SW 1271 (cell line): ENCODE measurements at regions not wholly inside any gene's neighbourhood (a gene's known extent, or its start where the extent isn't known, plus 50 kb on each side); places are given as distances from the start of the nearest gene placed in this dataset.
"Not testable (repeated sequence)": the region's sequence is repeated elsewhere in the genome, so short reads cannot be mapped to it uniquely, and the experiment has no call there.

Experiments
- DNase-seq, 2 experiments: peaks; one replicate each; lab custom pipeline; 2025; lab: John Stamatoyannopoulos, UW

DNA sequence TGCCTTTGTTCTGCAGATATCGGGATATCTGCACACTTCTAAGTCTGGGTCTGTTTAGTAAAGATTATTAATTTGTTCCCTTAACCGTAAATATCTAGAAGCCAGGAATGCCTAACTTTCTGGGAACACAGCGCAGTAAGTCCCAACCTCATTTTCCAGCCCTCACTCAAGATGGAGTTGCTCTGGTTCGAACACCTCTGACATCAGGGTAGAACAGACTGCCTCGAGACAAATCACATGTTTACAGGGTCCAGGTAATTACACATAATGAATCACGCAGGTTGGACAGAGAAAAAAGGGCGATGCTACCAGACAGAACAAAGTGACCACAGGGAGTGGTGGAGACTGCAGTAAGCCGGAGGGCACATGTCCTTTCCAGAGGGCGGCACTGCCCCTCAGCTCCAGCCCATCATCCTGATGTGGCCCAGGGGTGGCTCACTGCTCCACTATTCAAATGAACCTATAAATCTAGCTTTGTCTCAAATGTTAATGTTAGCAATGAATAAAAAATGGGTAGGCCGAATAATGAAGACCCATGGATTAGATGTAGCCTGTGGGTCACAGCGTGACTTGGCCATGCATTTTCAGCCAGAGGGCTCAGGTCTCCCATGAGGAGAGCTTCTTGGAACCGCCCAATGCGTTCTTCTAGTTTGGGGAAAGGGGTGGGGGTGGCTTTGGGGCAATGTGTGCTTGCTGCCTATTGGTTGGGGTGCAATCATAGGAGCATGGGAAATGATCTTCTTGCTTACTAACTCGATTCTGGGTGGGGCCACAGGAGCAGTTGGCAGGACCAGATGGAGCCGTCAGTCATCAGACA lies 159.0 kb upstream of the SFSWAP start:
- DNase-seq: no peak

DNA sequence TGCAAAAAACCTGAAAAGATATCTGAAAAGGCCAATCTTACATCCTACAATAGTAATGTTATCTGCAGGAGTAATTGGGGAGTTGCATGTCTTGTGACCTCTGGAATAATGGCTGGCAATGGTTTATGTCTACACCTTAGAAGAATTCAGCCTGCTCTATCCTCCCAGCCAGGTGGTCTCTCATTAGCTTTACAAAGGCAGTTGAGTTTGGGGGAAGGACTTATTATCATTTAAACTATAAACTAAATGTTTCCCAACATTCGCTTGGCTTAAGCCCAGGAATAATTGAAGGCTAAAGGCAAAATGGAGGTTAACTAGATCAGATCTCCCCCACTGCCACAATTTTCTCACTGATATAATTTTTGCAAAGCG lies 158.4 kb upstream of the SFSWAP start:
- DNase-seq: no peak

GRCh38 chr12:131553096-131553777 lies 157.7 kb upstream of the SFSWAP start:
- no peak for DNase-seq

DNA sequence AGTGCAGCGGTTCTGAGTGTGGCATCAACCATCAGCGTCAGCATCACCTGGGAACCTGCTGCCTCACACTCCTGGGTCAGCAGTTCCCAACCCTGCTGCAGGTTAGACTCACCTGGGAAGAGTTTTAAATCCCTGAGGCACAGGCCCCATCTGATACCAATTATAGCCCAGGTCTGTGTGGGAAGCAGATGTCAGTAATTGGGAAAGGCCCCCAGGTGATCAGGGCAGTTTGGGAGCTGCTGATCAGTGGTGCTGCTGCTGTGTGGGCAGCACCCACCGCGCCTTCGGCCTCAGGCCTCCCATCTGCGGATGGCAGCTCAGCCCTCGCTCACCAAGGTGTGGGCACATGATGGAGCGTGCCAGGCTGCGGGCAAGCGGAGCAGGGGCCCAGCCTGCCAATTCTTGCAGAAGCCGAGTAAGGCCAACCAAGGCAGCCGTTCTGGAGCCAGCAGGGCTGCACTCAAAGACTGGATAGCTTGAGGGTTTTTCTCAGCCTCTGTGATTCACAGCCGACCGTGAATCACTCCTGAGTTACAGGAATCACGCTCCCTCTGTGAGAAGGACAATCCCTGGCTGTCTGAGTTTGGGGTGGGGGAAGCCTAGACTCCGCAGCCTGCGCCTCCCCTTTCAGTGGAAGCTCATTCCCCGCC lies 155.6 kb upstream of the SFSWAP start:
- DNase-seq: no peak

- no peak for DNase-seq
Measured at GRCh38 chr12:131555866-131556265, 155.0 kb upstream of the SFSWAP start.

- DNase-seq: no peak
Measured at GRCh38 chr12:131557078-131557709, 153.7 kb upstream of the SFSWAP start.

GRCh38 chr12:131559517-131560516 lies 151.1 kb upstream of the SFSWAP start:
- DNase-seq: no peak

- DNase-seq: no peak
Measured at GRCh38 chr12:131561051-131561450, 149.8 kb upstream of the SFSWAP start.

GRCh38 chr12:131561891-131562684 lies 148.8 kb upstream of the SFSWAP start:
- DNase-seq: no peak

DNA sequence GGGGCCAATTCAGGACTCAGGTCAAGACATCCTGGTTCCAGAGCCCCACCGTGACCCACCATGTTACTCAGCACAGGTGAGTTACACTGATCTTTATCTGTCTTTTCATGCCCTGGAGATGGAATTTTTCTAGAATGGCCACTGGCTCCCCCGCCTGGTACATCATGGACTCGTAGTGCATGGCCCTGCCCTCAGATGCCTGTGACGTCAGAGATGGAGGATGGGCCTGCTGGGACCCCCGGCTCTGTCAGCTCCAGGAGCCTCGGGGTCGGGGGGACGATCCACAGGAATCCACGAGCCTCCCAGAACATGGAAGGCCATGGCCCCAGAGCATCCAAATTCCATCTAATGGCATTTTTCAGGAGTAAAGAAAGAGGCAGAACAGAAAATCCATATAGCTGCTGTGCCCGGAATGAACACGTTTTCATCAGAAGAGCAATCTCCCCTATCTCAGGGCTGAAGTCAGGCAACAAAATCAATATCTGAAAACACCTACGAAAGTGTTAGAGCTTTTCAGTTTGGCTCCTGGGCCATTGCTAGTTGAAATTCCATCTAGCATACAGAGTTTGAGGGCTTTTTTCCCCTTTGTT lies 146.7 kb upstream of the SFSWAP start:
- DNase-seq: not testable (repeated sequence)

- no peak for DNase-seq
Measured at GRCh38 chr12:131564845-131565244, 146.0 kb upstream of the SFSWAP start.

GRCh38 chr12:131565267-131566015 lies 145.4 kb upstream of the SFSWAP start:
- DNase-seq: no peak

GRCh38 chr12:131568336-131568735 lies 142.6 kb upstream of the SFSWAP start:
- no peak for DNase-seq

GRCh38 chr12:131570596-131570995 lies 140.3 kb upstream of the SFSWAP start:
- DNase-seq: no peak

DNA sequence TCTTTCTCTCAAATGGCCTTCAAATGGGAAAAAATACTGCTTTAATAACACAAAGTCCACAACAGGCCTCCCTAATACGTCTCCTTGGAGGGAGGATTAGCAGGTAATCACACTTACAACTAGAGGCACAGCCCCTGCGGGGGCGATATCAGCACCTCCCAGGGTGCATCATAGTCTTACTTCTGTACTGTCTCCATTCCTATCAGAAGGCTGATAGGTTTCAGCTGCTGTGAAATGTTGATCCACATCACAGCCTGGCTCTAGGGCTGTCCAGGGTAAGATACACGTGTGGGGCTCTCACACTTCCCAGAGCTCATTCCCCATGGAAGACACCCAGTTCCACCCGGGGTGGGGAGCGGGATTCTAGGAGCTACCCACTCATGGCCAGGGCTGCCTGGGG lies 139.1 kb upstream of the SFSWAP start:
- no peak for DNase-seq

GRCh38 chr12:131572626-131573025 lies 138.3 kb upstream of the SFSWAP start:
- no peak for DNase-seq

- no peak for DNase-seq
Measured at GRCh38 chr12:131573631-131574394, 137.1 kb upstream of the SFSWAP start.

DNA sequence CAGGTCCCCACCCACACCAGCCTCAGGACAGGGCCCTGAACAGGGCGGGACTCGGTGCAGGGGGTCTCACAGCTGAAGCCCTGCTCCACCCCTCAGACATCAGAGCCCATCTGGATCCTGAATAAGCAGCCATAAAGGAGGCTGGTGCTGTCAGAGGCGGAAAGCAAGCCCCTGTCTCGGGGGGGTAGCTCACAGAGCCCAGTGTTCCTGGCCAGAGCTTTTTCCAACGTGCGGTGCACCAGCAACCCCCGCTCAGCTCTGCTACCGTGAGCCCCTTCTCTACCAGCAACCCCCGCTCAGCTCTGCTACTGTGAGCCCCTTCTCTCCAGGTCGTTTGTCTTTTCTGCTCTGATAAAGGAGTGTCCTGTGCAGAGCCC lies 136.5 kb upstream of the SFSWAP start:
- no peak for DNase-seq

GRCh38 chr12:131575371-131575770 lies 135.5 kb upstream of the SFSWAP start:
- DNase-seq: no peak
